Stimulated activated CD4-positive, alpha-beta T cell treated with anti-CD3 and anti-CD28 coated beads, Interleukin-4, amount 100 ng/mL, for 24 hours (primary cell): ENCODE measurements at regions not wholly inside any gene's neighbourhood (a gene's known extent, or its start where the extent isn't known, plus 50 kb on each side); places are given as distances from the start of the nearest gene placed in this dataset.
"Not testable (repeated sequence)": the region's sequence is repeated elsewhere in the genome, so short reads cannot be mapped to it uniquely, and the experiment has no call there.

Experiments used
- DNase-seq: peaks from one replicate; pipeline ENCODE4 v3.0.0-alpha.2; 2020

DNA sequence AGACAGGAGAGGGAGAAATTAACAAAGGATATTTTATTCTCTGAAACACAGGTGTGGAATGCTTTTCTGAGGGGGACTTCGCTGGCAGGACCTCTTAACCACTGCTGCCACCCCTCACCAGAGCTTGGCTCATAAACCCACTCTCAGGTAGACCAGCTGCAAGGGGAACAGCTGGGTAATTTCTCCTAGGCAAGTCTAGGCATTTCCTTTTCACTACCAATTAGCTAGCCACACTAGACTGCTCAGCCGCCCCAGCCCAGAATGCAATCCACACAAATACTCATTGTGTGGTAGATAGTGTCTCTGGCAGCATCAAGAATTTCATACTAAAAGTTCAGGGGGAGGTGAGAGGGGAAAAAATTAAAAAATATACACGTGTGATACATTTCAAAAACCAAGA, 267.6 kb upstream of the ID4 start:
- DNase-seq = no peak

DNA sequence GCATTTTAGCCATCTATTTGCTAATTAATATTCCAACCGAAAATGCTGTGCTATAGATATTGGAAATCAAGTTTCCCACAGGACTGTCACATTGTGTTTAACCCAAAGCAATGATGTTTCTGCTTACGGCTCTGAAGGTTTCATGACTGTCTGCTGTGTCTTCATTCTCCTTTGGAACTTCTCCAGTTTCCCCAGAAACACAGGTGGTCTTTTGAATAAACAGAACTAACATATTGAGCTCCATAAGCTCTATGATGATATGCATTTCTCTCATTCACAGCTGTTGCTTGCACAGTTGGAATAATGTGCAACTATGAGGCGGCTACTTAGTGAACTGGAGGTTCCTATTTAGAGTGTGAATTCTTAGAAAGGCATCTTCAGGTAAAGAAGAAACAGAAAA, 266.0 kb upstream of the ID4 start:
- DNase-seq = no peak

- no peak for DNase-seq
These were observed 258.7 kb upstream of the ID4 start for GRCh38 chr6:19578481-19578880.

GRCh38 chr6:19584207-19584606, 253.0 kb upstream of the ID4 start:
- not testable (repeated sequence) for DNase-seq

GRCh38 chr6:19587238-19587942, 249.8 kb upstream of the ID4 start:
- DNase-seq = no peak

- no peak for DNase-seq
These were observed 246.6 kb upstream of the ID4 start for GRCh38 chr6:19590501-19591131.

GRCh38 chr6:19597809-19598320, 239.3 kb upstream of the ID4 start:
- no peak for DNase-seq

- DNase-seq = no peak
These were observed 237.2 kb upstream of the ID4 start for GRCh38 chr6:19599796-19600464.

DNA sequence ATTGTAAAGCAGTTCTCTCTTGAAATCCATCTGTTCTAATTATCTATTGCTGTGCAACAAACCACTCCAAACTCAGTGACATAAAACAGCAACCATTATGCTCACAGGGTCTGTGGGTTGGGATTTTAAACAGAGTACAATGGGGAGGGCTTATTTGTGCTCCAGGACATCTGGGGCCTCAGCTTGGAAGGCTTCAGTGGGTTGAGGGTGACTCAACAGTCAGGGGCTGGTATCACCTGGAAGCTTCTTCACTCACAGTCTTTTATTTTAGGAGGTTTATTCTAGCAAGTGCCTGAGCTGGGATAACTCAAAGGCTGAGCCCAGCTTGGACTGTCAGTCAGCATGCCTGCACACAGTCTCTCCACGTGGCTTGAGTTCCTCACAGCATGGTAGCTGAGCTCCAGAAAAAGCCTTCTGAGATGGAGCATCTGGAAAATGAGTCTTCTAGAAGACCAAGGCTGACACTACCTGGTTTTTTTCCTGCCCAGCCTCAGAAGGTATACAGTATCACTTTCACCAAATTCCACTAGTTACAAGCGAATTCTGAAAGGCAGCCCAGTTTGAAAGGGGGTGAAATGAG, 234.6 kb upstream of the ID4 start:
- no peak for DNase-seq

GRCh38 chr6:19603721-19604120, 233.4 kb upstream of the ID4 start:
- DNase-seq = no peak

DNA sequence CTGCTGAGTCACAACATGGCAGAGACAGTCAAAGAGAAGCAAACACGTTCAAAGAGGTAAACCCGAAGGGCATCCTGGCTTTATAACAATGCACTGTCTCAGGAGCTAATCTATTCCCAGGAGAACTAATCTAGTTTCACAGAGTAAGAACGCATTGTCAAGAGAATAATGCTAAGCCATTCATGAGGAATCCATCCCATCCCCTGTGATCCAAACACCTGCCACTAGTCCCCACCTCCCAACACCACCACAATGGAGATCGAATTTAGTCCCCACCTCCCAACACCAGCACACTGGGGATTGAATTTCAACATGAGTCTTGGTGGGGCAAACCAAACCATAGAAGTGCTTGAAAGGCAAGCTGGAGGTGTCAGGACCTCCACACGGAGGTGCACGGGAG, 231.5 kb upstream of the ID4 start:
- DNase-seq = no peak

DNA sequence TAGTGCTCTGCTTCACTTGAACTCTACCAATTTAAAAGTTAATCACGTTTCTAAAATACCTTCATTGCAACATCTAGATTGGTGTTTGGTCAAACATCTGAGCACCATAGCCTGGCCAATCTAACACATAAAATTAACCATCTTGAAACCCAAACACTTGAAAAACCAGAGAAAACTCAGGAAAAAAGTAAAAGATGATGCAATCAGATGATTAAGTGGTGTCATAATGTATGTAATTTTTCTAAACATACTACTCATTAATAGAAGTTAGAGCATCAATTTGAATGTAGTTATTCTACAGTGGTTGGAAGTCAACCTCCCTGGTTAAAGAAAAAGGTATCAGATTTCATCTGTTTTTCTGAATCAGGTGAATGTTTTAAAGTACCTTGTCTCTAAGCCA, 228.6 kb upstream of the ID4 start:
- DNase-seq = no peak

DNA sequence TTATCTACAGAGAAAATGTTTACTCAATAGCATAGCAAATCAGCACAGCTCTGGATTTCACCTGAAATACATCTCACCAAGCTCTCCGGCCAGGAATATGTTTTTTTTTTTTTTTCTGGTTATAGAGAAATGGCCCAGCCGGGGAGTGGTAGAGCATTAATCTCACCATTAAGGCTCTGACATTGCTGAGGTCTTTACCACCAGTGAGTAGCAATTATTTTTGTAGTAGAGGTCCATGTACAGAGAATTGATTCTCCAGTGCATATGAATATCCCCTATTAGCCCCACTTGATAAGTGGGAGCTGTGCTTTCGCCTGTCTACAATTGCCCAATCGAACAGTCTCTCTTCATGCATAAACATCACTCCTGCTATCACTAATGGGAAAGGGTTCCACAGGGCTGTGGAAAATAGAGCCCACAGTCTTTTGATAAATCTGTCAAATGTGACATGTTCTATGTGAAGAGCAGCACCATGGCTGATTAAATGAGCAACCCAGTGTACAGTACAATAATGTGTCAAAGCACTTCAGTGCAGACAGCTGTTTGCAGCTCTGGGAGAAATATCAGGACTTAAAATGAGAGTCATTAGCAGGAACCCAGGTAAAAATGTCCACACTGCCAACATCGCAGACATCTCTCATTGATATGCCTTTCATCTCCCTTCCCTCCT, 227.1 kb upstream of the ID4 start:
- no peak for DNase-seq

GRCh38 chr6:19612672-19613466, 224.3 kb upstream of the ID4 start:
- not testable (repeated sequence) for DNase-seq

GRCh38 chr6:19613678-19614077, 223.5 kb upstream of the ID4 start:
- no peak for DNase-seq

GRCh38 chr6:19616022-19616421, 221.1 kb upstream of the ID4 start:
- no peak for DNase-seq

DNA sequence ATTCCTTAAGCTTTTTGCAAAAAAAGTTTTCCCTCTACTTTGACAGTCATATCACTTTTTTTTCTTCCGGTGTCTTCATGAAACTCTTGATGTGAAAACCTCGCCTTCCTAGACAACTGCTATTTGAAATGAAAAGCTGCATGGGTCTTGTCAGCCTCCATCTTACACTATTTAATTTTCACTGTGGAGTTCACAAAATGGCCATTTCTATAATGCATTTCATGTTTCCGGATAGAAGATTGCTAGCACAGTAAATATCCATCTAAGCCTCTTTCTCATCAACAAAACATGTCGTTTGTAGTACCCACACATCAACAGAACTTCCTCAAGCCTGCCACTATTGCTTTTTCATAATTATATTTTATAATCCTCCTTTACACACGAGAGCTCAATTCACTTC, 204.9 kb upstream of the ID4 start:
- no peak for DNase-seq

GRCh38 chr6:19632786-19633185, 204.4 kb upstream of the ID4 start:
- no peak for DNase-seq

DNA sequence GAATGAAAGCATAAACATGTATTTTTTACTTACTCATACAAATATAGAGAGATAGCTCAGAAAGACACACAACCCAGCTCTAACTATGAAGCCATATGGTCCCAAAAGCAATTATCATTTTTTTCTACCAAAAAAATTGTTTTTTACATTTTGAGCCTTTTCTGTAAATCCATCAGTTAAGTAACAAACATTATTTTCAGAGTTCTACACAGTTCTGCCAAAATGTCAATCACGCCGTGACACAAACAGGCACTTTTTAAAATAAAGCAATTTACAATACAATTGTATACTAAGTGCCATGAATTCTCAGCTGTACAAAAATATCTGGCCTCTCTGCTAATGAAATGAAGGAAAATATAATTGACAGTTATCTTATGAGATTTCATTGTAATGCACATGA, 201.4 kb upstream of the ID4 start:
- DNase-seq = no peak

DNA sequence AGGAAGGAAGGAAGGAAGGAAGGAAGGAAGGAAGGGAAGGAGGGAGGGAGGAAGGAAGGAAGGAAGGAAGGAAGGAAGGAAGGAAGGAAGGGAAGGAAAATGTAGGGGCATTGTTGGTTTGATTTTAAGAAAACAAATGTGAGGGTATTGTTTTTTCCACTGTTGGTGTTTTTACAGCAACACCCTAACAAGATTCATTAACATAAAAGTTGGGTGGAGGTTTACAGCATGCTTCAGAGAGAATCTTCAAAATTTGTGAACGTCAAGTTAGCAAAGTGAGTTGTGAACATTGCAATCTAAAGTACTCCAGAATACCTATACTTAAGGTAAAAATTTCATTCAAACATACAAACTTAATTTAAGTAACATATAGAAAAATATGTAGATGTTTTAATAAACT, 200.2 kb upstream of the ID4 start:
- no peak for DNase-seq

DNA sequence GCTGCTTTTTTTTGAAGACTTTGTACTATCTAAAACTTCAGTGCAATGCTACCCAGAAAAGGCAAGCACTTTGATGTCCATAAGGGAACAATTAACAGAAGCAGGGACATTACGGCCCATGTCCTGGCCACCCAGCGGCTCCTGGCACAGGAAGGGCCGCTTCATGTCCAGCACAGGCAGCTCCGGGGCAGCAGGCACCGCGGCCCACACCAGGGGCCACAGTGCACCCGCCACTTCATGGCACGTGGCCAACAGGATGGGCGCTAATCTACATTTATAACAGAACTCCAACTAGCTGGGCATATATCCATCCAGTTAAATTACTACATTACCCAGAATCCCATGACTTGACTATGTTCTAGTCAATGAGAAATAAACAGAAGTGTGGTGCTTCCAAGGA, 198.2 kb upstream of the ID4 start:
- no peak for DNase-seq

DNA sequence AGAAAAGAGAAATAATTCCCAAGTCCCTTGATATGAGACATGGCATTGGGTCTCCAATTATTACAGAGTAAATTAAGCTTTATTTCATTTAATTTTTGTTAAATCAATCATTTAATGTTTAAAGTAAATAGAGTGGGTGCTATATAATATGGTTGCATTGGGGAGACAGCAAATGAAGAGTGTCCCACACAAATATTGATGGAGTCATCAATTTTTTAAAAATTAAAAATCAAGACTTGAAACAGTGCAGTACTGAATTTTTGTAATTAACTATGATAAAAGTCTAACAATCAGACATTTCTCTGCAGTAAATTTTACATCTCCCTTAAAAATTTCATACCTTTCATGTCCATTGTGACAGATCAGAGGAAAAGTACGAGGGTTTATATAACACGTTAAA, 193.9 kb upstream of the ID4 start:
- no peak for DNase-seq
